Erythroblast (primary cell): ENCODE measurements at regions not wholly inside any gene's neighbourhood (a gene's known extent, or its start where the extent isn't known, plus 50 kb on each side); places are given as distances from the start of the nearest gene placed in this dataset.

Source experiments
- DNase-seq, 2 experiments: peaks; one replicate each; lab custom pipeline; 2025; lab: John Stamatoyannopoulos, UW
- GATA1 ChIP-seq: IDR thresholded peaks from 2 replicates; pipeline ENCODE4 v1.6.1; 2011; ENCODE audit warnings: low read depth, mild to moderate bottlenecking, control low read depth, low read length, moderate library complexity
- POLR2A ChIP-seq: IDR thresholded peaks from 2 replicates; pipeline ENCODE4 v1.6.1; 2011; ENCODE audit warnings: mild to moderate bottlenecking, low read length

DNA sequence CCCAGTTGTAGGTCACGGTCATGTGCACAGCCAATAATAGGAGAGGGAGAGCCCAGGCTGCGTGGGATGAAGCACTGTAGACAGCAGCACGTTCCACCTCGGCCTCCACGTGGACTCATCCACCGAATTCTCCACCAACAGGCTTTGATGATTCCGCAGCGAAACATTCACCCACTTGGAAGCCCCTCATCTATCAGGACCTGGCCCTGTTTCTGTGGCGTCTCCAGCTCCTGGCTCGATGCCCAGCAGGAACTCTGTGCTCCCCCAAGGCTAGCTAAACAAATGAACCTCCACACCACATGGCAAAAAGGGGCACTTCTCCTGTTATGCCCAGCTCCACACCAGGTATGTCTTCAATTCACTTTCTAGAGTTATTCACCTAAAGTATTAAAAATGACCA, 237.9 kb upstream of the PDE10A start:
- TF ChIP-seq GATA1 (no peak), POLR2A (no peak)
- DNase-seq, result no peak

GRCh38 chr6:165899611-165900010, 236.6 kb upstream of the PDE10A start:
- no peak for DNase-seq
- TF ChIP-seq GATA1 (no peak), POLR2A (no peak)

GRCh38 chr6:165895421-165896165, 232.6 kb upstream of the PDE10A start:
- DNase-seq, result no peak
- TF ChIP-seq POLR2A, result no peak

- TF ChIP-seq POLR2A (no peak), GATA1 (no peak)
- DNase-seq, result no peak
Observed at GRCh38 chr6:165894171-165894825, 231.3 kb upstream of the PDE10A start.

GRCh38 chr6:165893431-165893830, 230.4 kb upstream of the PDE10A start:
- DNase-seq, result no peak
- TF ChIP-seq POLR2A, result no peak
- TF ChIP-seq GATA1, result no peak

- TF ChIP-seq POLR2A (no peak), GATA1 (no peak)
- no peak for DNase-seq
Observed at GRCh38 chr6:165891320-165891719, 228.3 kb upstream of the PDE10A start.

- TF ChIP-seq GATA1 (no peak), POLR2A (no peak)
Observed at GRCh38 chr6:165890404-165890735, 227.3 kb upstream of the PDE10A start.

DNA sequence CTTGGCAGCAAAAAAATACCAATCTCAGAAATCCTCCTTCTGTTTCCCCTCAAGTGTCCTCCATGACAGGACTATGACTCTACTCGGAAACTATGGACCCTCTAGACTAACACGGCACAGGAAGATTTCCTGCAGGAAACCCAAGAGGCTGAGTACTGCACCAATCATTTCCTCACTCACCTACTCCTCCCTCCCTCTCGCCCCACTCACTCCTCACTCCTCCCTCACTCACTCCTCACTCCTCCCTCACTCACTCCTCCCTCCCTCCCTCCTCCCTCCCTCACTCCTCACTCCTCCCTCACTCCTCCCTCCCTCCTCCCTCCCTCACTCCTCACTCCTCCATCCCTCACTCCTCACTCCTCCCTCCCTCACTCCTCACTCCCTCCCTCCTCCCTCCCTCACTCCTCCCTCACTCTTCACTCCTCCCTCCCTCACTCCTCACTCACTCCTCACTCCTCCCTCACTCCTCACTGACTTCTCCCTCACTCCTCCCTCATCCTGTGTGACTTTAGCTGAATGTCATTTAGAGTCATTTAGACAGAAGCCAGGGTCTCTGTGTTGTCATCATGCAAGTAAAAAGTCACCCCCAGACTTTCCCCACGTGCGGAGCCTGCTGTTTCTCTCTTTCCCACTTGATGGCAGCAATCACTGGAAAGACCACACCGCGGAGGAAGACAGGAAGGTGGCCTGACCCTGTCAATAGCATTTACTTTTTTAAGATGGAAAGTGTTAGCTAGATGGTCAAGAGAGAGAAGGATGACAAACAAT, 226.8 kb upstream of the PDE10A start:
- TF ChIP-seq GATA1 (no peak), POLR2A (no peak)
- no peak for DNase-seq

More at GRCh38 chr6:165890404-165890735, 227.3 kb upstream of the PDE10A start:
- DNase-seq, result no peak

GRCh38 chr6:165886169-165886568, 223.1 kb upstream of the PDE10A start:
- no peak for DNase-seq
- TF ChIP-seq GATA1 (no peak), POLR2A (no peak)

- peak; percentile 60 to 72 for DNase-seq
- no peak for TF ChIP-seq GATA1
- TF ChIP-seq POLR2A, result no peak
Observed at GRCh38 chr6:165884813-165885765, 222.0 kb upstream of the PDE10A start.

DNA sequence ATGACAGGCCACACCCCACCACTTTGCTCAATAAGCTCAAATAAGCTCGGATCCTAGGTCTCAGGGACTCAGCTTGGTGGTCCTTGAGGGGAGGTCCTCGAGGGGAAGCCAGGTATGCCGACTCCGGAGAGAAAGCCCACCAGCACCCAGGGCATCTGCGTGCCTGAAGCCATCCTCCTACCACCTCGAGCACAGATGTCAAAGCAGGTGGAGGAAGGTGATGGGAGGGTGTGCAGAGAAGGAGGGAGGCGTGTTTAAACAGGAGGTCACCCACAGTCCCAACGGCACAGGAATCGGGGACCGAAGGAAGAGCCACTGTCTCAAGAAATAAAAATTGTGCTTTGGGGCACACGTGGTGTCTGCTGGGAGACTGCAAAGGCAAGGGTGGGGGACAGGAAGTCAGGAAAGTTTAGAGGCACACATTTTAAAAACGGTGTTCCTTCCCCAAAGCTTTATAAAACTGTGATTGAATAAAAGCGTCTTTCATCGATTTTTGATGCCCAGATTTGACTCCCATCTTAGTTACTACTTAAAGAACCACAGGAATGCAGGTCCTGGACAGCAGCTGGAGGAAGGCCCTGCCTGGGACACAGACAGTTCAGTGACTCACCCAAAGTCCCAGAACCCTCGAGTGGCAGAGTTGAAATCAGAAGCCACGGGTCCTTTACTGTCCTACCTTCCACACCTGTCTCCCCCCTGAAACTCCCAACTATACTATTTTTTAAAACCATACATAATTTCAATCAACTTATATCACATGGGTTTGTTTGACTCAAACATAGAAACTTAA, 221.0 kb upstream of the PDE10A start:
- TF ChIP-seq GATA1 (no peak), POLR2A (no peak)
- DNase-seq, result no peak

DNA sequence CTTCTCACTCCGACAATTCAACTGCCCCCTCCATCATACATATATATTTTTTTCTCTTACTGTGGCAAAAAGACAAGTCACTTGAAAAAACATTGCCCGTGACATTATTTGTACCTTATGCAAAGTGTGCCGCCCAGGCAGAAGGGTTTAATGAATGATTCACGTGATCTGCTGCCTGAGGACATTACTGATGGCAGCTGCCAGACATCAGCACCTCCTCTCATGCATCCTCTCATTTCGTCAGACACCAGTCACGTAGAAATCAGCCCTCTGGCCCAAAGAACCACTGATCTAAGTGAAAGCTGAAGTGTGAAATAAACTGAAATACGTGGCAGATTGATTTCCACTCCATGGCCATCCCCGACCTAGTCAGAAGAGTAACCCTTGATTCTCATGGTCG, 218.8 kb upstream of the PDE10A start:
- no peak for TF ChIP-seq POLR2A
- no peak for TF ChIP-seq GATA1
- DNase-seq, result no peak
